ENCODE measurements at regions not wholly inside any gene's neighbourhood (a gene's known extent, or its start where the extent isn't known, plus 50 kb on each side); places are given as distances from the start of the nearest gene placed in this dataset.
"Not testable (repeated sequence)": the region's sequence is repeated elsewhere in the genome, so short reads cannot be mapped to it uniquely, and the experiment has no call there.

- no peak overlapping the region for H3K27ac ChIP-seq
- H3K36me3 ChIP-seq = no peaks in the 10 kb centered on the region
- DNase-seq = no peak
- no peak for TF ChIP-seq POLR2AphosphoS5 (IDR thresholded peaks at IDR 0.05)
- TF ChIP-seq POLR2A (IDR thresholded peaks at IDR 0.05) = no peak
- no peak for TF ChIP-seq CTCF (IDR thresholded peaks at IDR 0.05)
- TF ChIP-seq EP300 (IDR thresholded peaks at IDR 0.05; ENCODE audit: low read depth) = no peak
- in situ Hi-C loops (cut with MboI; ENCODE audit: low pct_ligation_motif_present in 1 of 4, low pct_unique_long_range_greater_than_20kb in 1 of 4, low sequenced_read_pairs in 3 of 4) = no loop called here
- H3K4me3 ChIP-seq = no peak overlapping the region
- 60 to 67% methylated on average over 1 to 2 of the region's 2 CpGs for whole genome bisulfite sequencing, 2 donors (ENCODE audit: low coverage in 1 of 2)
- no peaks in the 10 kb centered on the region for H3K4me1 ChIP-seq
- peaks cover 4% of the 10 kb centered on the region for H3K27me3 ChIP-seq
- no peaks in the 10 kb centered on the region for H3K9me3 ChIP-seq
- intact Hi-C loops (cut with DNase I; ENCODE audit: low total_unique reads) = no loop called here
Observed at GRCh38 chr17:33712120-33712519, 419.0 kb upstream of the ASIC2 start.

- no peak for TF ChIP-seq POLR2A (IDR thresholded peaks at IDR 0.05)
- no peak for TF ChIP-seq EP300 (IDR thresholded peaks at IDR 0.05; ENCODE audit: low read depth)
- TF ChIP-seq POLR2AphosphoS5 (IDR thresholded peaks at IDR 0.05) = no peak
- TF ChIP-seq CTCF (IDR thresholded peaks at IDR 0.05) = no peak
- H3K4me3 ChIP-seq = no peak overlapping the region
- H3K4me1 ChIP-seq = no peaks in the 10 kb centered on the region
- WGBS, 2 donors (ENCODE audit: low coverage in 1 of 2) = 57 to 69% methylated on average over 1 to 2 of the region's 2 CpGs
- no peak for DNase-seq
- H3K36me3 ChIP-seq = no peaks in the 10 kb centered on the region
- H3K9me3 ChIP-seq = no peaks in the 10 kb centered on the region
- no peak overlapping the region for H3K27ac ChIP-seq
- in situ Hi-C loops (cut with MboI; ENCODE audit: low pct_ligation_motif_present in 1 of 4, low pct_unique_long_range_greater_than_20kb in 1 of 4, low sequenced_read_pairs in 3 of 4) = no loop called here
- H3K27me3 ChIP-seq = no peaks in the 10 kb centered on the region
- intact Hi-C loops (cut with DNase I; ENCODE audit: low total_unique reads) = no loop called here
Observed at GRCh38 chr17:33716957-33717356, 423.9 kb upstream of the ASIC2 start.

GRCh38 chr17:33723736-33724135, 430.6 kb upstream of the ASIC2 start:
- H3K9me3 ChIP-seq; H3K27ac ChIP-seq; H3K36me3 ChIP-seq; H3K4me1 ChIP-seq; H3K4me3 ChIP-seq; intact Hi-C loops (cut with DNase I; ENCODE audit: low total_unique reads); in situ Hi-C loops (cut with MboI; ENCODE audit: low pct_ligation_motif_present in 1 of 4, low pct_unique_long_range_greater_than_20kb in 1 of 4, low sequenced_read_pairs in 3 of 4); DNase-seq: not testable (repeated sequence)
- H3K27me3 ChIP-seq = peaks cover 17% of the 10 kb centered on the region
- WGBS, 2 donors (ENCODE audit: low coverage in 1 of 2) = 42 to 47% methylated on average over 2 to 3 of the region's 3 CpGs

GRCh38 chr17:33725675-33726271, 432.7 kb upstream of the ASIC2 start:
- Histone ChIP-seq H3K27ac (no peak overlapping the region), H3K4me3 (no peak overlapping the region), H3K9me3 (no peaks in the 10 kb centered on the region), H3K4me1 (no peaks in the 10 kb centered on the region), H3K36me3 (no peaks in the 10 kb centered on the region), H3K27me3 (peaks cover 27% of the 10 kb centered on the region)
- in situ Hi-C loops (cut with MboI; ENCODE audit: low pct_ligation_motif_present in 1 of 4, low pct_unique_long_range_greater_than_20kb in 1 of 4, low sequenced_read_pairs in 3 of 4) = no loop called here
- 10 to 22% methylated on average over 4 to 11 of the region's 11 CpGs for WGBS, 2 donors (ENCODE audit: low coverage in 1 of 2)
- intact Hi-C loops (cut with DNase I; ENCODE audit: low total_unique reads) = no loop called here
- TF ChIP-seq POLR2AphosphoS5 (IDR thresholded peaks at IDR 0.05) (no peak), CTCF (IDR thresholded peaks at IDR 0.05) (peak; percentile 30 to 62 (median 40))
- peak; percentile 24 for DNase-seq

GRCh38 chr17:33730131-33730530, 437.0 kb upstream of the ASIC2 start:
- no peaks in the 10 kb centered on the region for H3K4me1 ChIP-seq
- H3K27ac ChIP-seq = no peak overlapping the region
- no peaks in the 10 kb centered on the region for H3K9me3 ChIP-seq
- 48% methylated on average over 2 of the region's 2 CpGs; no CpG with 5 or more reads in 1 of the 2 donors for WGBS, 2 donors (ENCODE audit: low coverage in 1 of 2)
- in situ Hi-C loops (cut with MboI; ENCODE audit: low pct_ligation_motif_present in 1 of 4, low pct_unique_long_range_greater_than_20kb in 1 of 4, low sequenced_read_pairs in 3 of 4) = no loop called here
- intact Hi-C loops (cut with DNase I; ENCODE audit: low total_unique reads) = no loop called here
- no peak for TF ChIP-seq POLR2AphosphoS5 (IDR thresholded peaks at IDR 0.05)
- no peak for TF ChIP-seq POLR2A (IDR thresholded peaks at IDR 0.05)
- no peak for TF ChIP-seq CTCF (IDR thresholded peaks at IDR 0.05)
- no peak for TF ChIP-seq EP300 (IDR thresholded peaks at IDR 0.05; ENCODE audit: low read depth)
- H3K4me3 ChIP-seq = no peak overlapping the region
- no peak for DNase-seq
- H3K36me3 ChIP-seq = no peaks in the 10 kb centered on the region
- peaks cover 35% of the 10 kb centered on the region for H3K27me3 ChIP-seq

Data from transverse colon (tissue), 4 donors.